ENCODE measurements at regions not wholly inside any gene's neighbourhood (a gene's known extent, or its start where the extent isn't known, plus 50 kb on each side); places are given as distances from the start of the nearest gene placed in this dataset.

GRCh38 chr18:41113885-41114482 lies 841.0 kb upstream of the PIK3C3 start:
- Histone ChIP-seq H2AFZ (ENCODE audit: low read length) (no peak overlapping the region), H3K4me3 (ENCODE audit: low read depth, low read length, poor library complexity, severe bottlenecking) (no peak overlapping the region), H3K9ac (ENCODE audit: low read length) (no peak overlapping the region), H3K9me2 (ENCODE audit: low read depth, low read length) (no peaks in the 10 kb centered on the region), H3K4me2 (ENCODE audit: low read length) (no peak overlapping the region), H3K27me3 (ENCODE audit: insufficient read depth, low read length) (no peaks in the 10 kb centered on the region), H3K27ac (ENCODE audit: low read depth, low read length, poor library complexity, severe bottlenecking) (no peak overlapping the region), H3K4me1 (ENCODE audit: insufficient read depth, low read length, severe bottlenecking) (no peaks in the 10 kb centered on the region), H4K20me1 (ENCODE audit: insufficient read depth, low read length) (no peaks in the 10 kb centered on the region), H3F3A (ENCODE audit: insufficient read depth, low read length) (no peaks in the 10 kb centered on the region), H3K9me3 (ENCODE audit: low read length) (no peaks in the 10 kb centered on the region), H3K36me3 (ENCODE audit: insufficient read depth, low read length) (no peaks in the 10 kb centered on the region), H3K79me2 (ENCODE audit: insufficient read depth, low read length) (no peaks in the 10 kb centered on the region)
- TF ChIP-seq CTCF (IDR thresholded peaks at IDR 0.05; ENCODE audit: low read length) (no peak), EZH2 (IDR thresholded peaks at IDR 0.05; ENCODE audit: borderline replicate concordance, low read length) (no peak)

- H3K36me3 ChIP-seq (ENCODE audit: insufficient read depth, low read length) = no peaks in the 10 kb centered on the region
- H3K4me2 ChIP-seq (ENCODE audit: low read length) = no peak overlapping the region
- TF ChIP-seq CTCF (IDR thresholded peaks at IDR 0.05; ENCODE audit: low read length) = no peak
- TF ChIP-seq EZH2 (IDR thresholded peaks at IDR 0.05; ENCODE audit: borderline replicate concordance, low read length) = no peak
- no peaks in the 10 kb centered on the region for H3K27me3 ChIP-seq (ENCODE audit: insufficient read depth, low read length)
- no peaks in the 10 kb centered on the region for H3F3A ChIP-seq (ENCODE audit: insufficient read depth, low read length)
- H3K9ac ChIP-seq (ENCODE audit: low read length) = no peak overlapping the region
- no peak overlapping the region for H2AFZ ChIP-seq (ENCODE audit: low read length)
- no peaks in the 10 kb centered on the region for H3K79me2 ChIP-seq (ENCODE audit: insufficient read depth, low read length)
- H4K20me1 ChIP-seq (ENCODE audit: insufficient read depth, low read length) = no peaks in the 10 kb centered on the region
- no peaks in the 10 kb centered on the region for H3K4me1 ChIP-seq (ENCODE audit: insufficient read depth, low read length, severe bottlenecking)
- no peak overlapping the region for H3K4me3 ChIP-seq (ENCODE audit: low read depth, low read length, poor library complexity, severe bottlenecking)
- no peak overlapping the region for H3K27ac ChIP-seq (ENCODE audit: low read depth, low read length, poor library complexity, severe bottlenecking)
- H3K9me3 ChIP-seq (ENCODE audit: low read length) = no peaks in the 10 kb centered on the region
- 0 out of 2 replicates have a peak, but pooled peaks cover 2% of the 10 kb centered on the region for H3K9me2 ChIP-seq (ENCODE audit: low read depth, low read length)
Observed at GRCh38 chr18:41099451-41099850, 855.6 kb upstream of the PIK3C3 start.

GRCh38 chr18:41096504-41096903 lies 858.5 kb upstream of the PIK3C3 start:
- H3K4me3 ChIP-seq (ENCODE audit: low read depth, low read length, poor library complexity, severe bottlenecking) = no peak overlapping the region
- H3K9me2 ChIP-seq (ENCODE audit: low read depth, low read length) = no peaks in the 10 kb centered on the region
- no peaks in the 10 kb centered on the region for H3K79me2 ChIP-seq (ENCODE audit: insufficient read depth, low read length)
- no peaks in the 10 kb centered on the region for H3K27me3 ChIP-seq (ENCODE audit: insufficient read depth, low read length)
- H3K9ac ChIP-seq (ENCODE audit: low read length) = no peak overlapping the region
- H3K4me1 ChIP-seq (ENCODE audit: insufficient read depth, low read length, severe bottlenecking) = no peaks in the 10 kb centered on the region
- no peaks in the 10 kb centered on the region for H3K36me3 ChIP-seq (ENCODE audit: insufficient read depth, low read length)
- no peaks in the 10 kb centered on the region for H3F3A ChIP-seq (ENCODE audit: insufficient read depth, low read length)
- H3K27ac ChIP-seq (ENCODE audit: low read depth, low read length, poor library complexity, severe bottlenecking) = no peak overlapping the region
- TF ChIP-seq EZH2 (IDR thresholded peaks at IDR 0.05; ENCODE audit: borderline replicate concordance, low read length) (no peak), CTCF (IDR thresholded peaks at IDR 0.05; ENCODE audit: low read length) (no peak; the same call in 1 of the 2 replicates)
- H3K9me3 ChIP-seq (ENCODE audit: low read length) = no peaks in the 10 kb centered on the region
- no peaks in the 10 kb centered on the region for H4K20me1 ChIP-seq (ENCODE audit: insufficient read depth, low read length)
- no peak overlapping the region for H2AFZ ChIP-seq (ENCODE audit: low read length)
- H3K4me2 ChIP-seq (ENCODE audit: low read length) = no peak overlapping the region
